PC-9 (cell line): ENCODE measurements at regions not wholly inside any gene's neighbourhood (a gene's known extent, or its start where the extent isn't known, plus 50 kb on each side); places are given as distances from the start of the nearest gene placed in this dataset.

Experiments used
- BruUV-seq: library from RNA; stranded (reverse); fragments of 400-500 nt; replicated peaks from 2 replicates; lab custom pipeline; 2021; lab: Mats Ljungman, UMichigan
- CTCF ChIA-PET: fragments of 300-600 bp; sonication (Branson Sonifier 250); formaldehyde crosslinking; loops from one replicate; lab custom pipeline; 2022; ENCODE audit warnings: antibody characterized with exemption; lab: Charles Lee
- POLR2A ChIA-PET: fragments of 300-600 bp; sonication (Branson Sonifier 250); formaldehyde crosslinking; loops from one replicate; lab custom pipeline; 2022; ENCODE audit warnings: antibody characterized with exemption; ENCODE audit not compliant: unreplicated experiment; lab: Charles Lee
- DNase-seq, 2 experiments: peaks; one replicate each; pipeline versions ENCODE4 v3.0.0 to v3.0.0-alpha.2; 2015 to 2022; ENCODE audit warnings: mixed read lengths in 1 of 2
- H2AFZ ChIP-seq: fragments of 200-600 bp; sonication (generic); 2 replicates; pipeline ENCODE4 v1.8.1; 2017; ENCODE audit warnings: antibody characterized with exemption
- H3F3A ChIP-seq: fragments of 200-600 bp; sonication (generic); 2 replicates; pipeline ENCODE4 v1.8.1; 2017; ENCODE audit warnings: antibody characterized with exemption, mild to moderate bottlenecking, low read depth; ENCODE audit not compliant: insufficient read depth
- H3K27ac ChIP-seq: fragments of 200-600 bp; sonication (generic); 2 replicates; pipeline ENCODE4 v1.6.1; 2016; ENCODE audit warnings: mixed run types
- H3K27me3 ChIP-seq: fragments of 200-600 bp; sonication (generic); 2 replicates; pipeline ENCODE4 v1.6.1; 2016; ENCODE audit warnings: low read depth, mixed run types; ENCODE audit not compliant: insufficient read depth
- H3K36me3 ChIP-seq: fragments of 200-600 bp; sonication (generic); 2 replicates; pipeline ENCODE4 v1.6.1; 2016; ENCODE audit warnings: low read depth, mixed run types
- H3K4me1 ChIP-seq: fragments of 200-600 bp; sonication (generic); replicated peaks from 2 replicates; pipeline ENCODE4 v1.6.1; 2016; ENCODE audit warnings: mixed run types; ENCODE audit not compliant: insufficient read depth
- H3K4me2 ChIP-seq: fragments of 200-600 bp; sonication (generic); 2 replicates; pipeline ENCODE4 v1.6.1; 2017; ENCODE audit warnings: mixed run types
- H3K4me3 ChIP-seq: fragments of 200-600 bp; sonication (generic); 2 replicates; pipeline ENCODE4 v1.6.1; 2016; ENCODE audit warnings: mixed run types
- H3K79me2 ChIP-seq: fragments of 200-600 bp; sonication (generic); 2 replicates; pipeline ENCODE4 v1.6.1; 2017; ENCODE audit warnings: low read depth, mixed run types
- H3K9me2 ChIP-seq: fragments of 200-600 bp; sonication (generic); 2 replicates; pipeline ENCODE4 v1.8.1; 2017; ENCODE audit warnings: mild to moderate bottlenecking; ENCODE audit not compliant: insufficient read depth
- H3K9me3 ChIP-seq: fragments of 200-600 bp; sonication (generic); 2 replicates; pipeline ENCODE4 v1.8.1; 2016; ENCODE audit warnings: low read depth; ENCODE audit not compliant: insufficient read depth
- H4K20me1 ChIP-seq: fragments of 200-600 bp; sonication (generic); 2 replicates; pipeline ENCODE4 v1.8.1; 2017; ENCODE audit not compliant: insufficient read depth
- CTCF ChIP-seq: fragments of 200-600 bp; sonication (generic); conservative IDR thresholded peaks from 2 replicates; pipeline ENCODE4 v1.6.1; 2017; ENCODE audit warnings: mixed run types, antibody characterized with exemption, mild to moderate bottlenecking, moderate library complexity
- EZH2 ChIP-seq: fragments of 200-600 bp; sonication (generic); IDR thresholded peaks from 2 replicates; pipeline ENCODE4 v1.8.0; 2017; ENCODE audit warnings: antibody characterized with exemption, low read depth
- intact Hi-C: fragments of 100-400 bp; cut with micrococcal nuclease; formaldehyde crosslinking; loops from one replicate; pipeline ENCODE4 v1.10.0; 2022; ENCODE audit not compliant: unreplicated experiment

DNA sequence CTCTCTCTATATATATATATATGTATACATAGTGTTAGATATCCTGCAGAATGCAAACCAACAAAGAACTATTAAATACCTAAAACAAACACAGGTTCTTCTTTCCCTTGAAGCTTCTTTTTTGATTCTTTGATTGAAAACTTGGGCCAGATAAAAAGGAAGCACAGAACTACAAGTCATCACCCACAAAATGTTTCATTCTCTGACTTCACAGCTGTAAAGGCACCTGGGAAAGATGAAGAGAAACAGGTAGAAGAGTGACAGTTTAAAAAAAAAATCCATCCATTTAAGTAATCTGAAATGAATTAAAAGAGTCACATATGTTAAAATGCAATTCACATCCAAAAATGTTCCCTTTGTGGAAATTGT lies 90.7 kb upstream of the FNDC3A start:
- intact Hi-C loops = no loop called here
- Histone ChIP-seq H3K9me3 (no peaks in the 10 kb centered on the region), H3F3A (no peaks in the 10 kb centered on the region), H4K20me1 (no peaks in the 10 kb centered on the region), H3K36me3 (no peaks in the 10 kb centered on the region), H3K27me3 (no peaks in the 10 kb centered on the region), H3K4me1 (no peaks in the 10 kb centered on the region), H3K4me2 (no peak overlapping the region), H2AFZ (no peak overlapping the region), H3K79me2 (no peaks in the 10 kb centered on the region), H3K9me2 (no peaks in the 10 kb centered on the region), H3K27ac (no peak overlapping the region), H3K4me3 (no peak overlapping the region)
- no TSS peak for BruUV-seq
- POLR2A ChIA-PET = no interaction called here
- CTCF ChIA-PET = no interaction called here
- no peak for TF ChIP-seq EZH2
- TF ChIP-seq CTCF = no peak
- DNase-seq = no peak

- no peak overlapping the region for H3K27ac ChIP-seq
- H3K9me3 ChIP-seq = no peaks in the 10 kb centered on the region
- TF ChIP-seq CTCF = no peak
- H3K9me2 ChIP-seq = no peaks in the 10 kb centered on the region
- H2AFZ ChIP-seq = no peak overlapping the region
- no peaks in the 10 kb centered on the region for H3K4me1 ChIP-seq
- no peaks in the 10 kb centered on the region for H3F3A ChIP-seq
- no peaks in the 10 kb centered on the region for H3K27me3 ChIP-seq
- no peaks in the 10 kb centered on the region for H3K36me3 ChIP-seq
- BruUV-seq = no TSS peak
- H4K20me1 ChIP-seq = no peaks in the 10 kb centered on the region
- no peak for DNase-seq
- ChIA-PET CTCF (interaction anchor here (0.6 kb wide), 1 partner anchor 889 kb away, joined by 3 read pairs; no protein-coding TSS in a partner anchor), POLR2A (no interaction called here)
- intact Hi-C loops = no loop called here
- H3K4me3 ChIP-seq = no peak overlapping the region
- H3K79me2 ChIP-seq = no peaks in the 10 kb centered on the region
- H3K4me2 ChIP-seq = no peak overlapping the region
Observed at GRCh38 chr13:48888613-48889012, 87.1 kb upstream of the FNDC3A start.

GRCh38 chr13:48890391-48890790 lies 85.3 kb upstream of the FNDC3A start:
- no peak overlapping the region for H3K27ac ChIP-seq
- intact Hi-C loops = no loop called here

More at GRCh38 chr13:48890391-48890790, 85.3 kb upstream of the FNDC3A start:
- H2AFZ ChIP-seq = no peak overlapping the region
- TF ChIP-seq CTCF (no peak), EZH2 (no peak)
- no peaks in the 10 kb centered on the region for H3K9me2 ChIP-seq
- no peaks in the 10 kb centered on the region for H3K36me3 ChIP-seq
- no peak overlapping the region for H3K4me3 ChIP-seq
- no peaks in the 10 kb centered on the region for H4K20me1 ChIP-seq
- no peaks in the 10 kb centered on the region for H3K9me3 ChIP-seq
- no peak for DNase-seq
- H3F3A ChIP-seq = no peaks in the 10 kb centered on the region
- no TSS peak for BruUV-seq
- no peak overlapping the region for H3K4me2 ChIP-seq
- ChIA-PET CTCF (no interaction called here), POLR2A (no interaction called here)
- H3K27me3 ChIP-seq = no peaks in the 10 kb centered on the region
- no peaks in the 10 kb centered on the region for H3K79me2 ChIP-seq
- H3K4me1 ChIP-seq = no peaks in the 10 kb centered on the region
